Activated CD8-positive, alpha-beta memory T cell treated with anti-CD3 and anti-CD28 coated beads, Interleukin-2, amount 10 ng/mL, durations not matched to agents 7 days and 5 days (primary cell): ENCODE measurements at regions not wholly inside any gene's neighbourhood (a gene's known extent, or its start where the extent isn't known, plus 50 kb on each side); places are given as distances from the start of the nearest gene placed in this dataset.

Experiments
- ATAC-seq: fragments of 150-1000 bp; cut with Tn5 transposase; one replicate; pipeline ENCODE4 v1.10.0; 2021; ENCODE audit warnings: moderate library complexity
- CTCF ChIA-PET: fragments of 350-600 bp; sonication (Branson Sonifier 250); formaldehyde crosslinking; loops from one replicate; lab custom pipeline; 2021; ENCODE audit warnings: antibody characterized with exemption; lab: Charles Lee
- DNase-seq: peaks from one replicate; pipeline ENCODE4 v3.0.0-alpha.2; 2020
- H3K27ac Mint-ChIP-seq: one replicate; pipeline ENCODE4 v1.8.0; 2021; ENCODE audit warnings: mild to moderate bottlenecking, mixed read lengths
- H3K27me3 Mint-ChIP-seq: one replicate; pipeline ENCODE4 v1.8.0; 2021; ENCODE audit warnings: mixed read lengths
- H3K36me3 Mint-ChIP-seq: one replicate; pipeline ENCODE4 v1.8.0; 2021; ENCODE audit warnings: mild to moderate bottlenecking, mixed read lengths
- H3K4me1 Mint-ChIP-seq: one replicate; pipeline ENCODE4 v1.8.0; 2021; ENCODE audit warnings: mixed read lengths
- H3K4me3 Mint-ChIP-seq: one replicate; pipeline ENCODE4 v1.8.0; 2021; ENCODE audit warnings: mild to moderate bottlenecking, moderate library complexity, mixed read lengths
- H3K9me3 Mint-ChIP-seq: one replicate; pipeline ENCODE4 v1.8.0; 2022; ENCODE audit warnings: low read depth, mixed read lengths

DNA sequence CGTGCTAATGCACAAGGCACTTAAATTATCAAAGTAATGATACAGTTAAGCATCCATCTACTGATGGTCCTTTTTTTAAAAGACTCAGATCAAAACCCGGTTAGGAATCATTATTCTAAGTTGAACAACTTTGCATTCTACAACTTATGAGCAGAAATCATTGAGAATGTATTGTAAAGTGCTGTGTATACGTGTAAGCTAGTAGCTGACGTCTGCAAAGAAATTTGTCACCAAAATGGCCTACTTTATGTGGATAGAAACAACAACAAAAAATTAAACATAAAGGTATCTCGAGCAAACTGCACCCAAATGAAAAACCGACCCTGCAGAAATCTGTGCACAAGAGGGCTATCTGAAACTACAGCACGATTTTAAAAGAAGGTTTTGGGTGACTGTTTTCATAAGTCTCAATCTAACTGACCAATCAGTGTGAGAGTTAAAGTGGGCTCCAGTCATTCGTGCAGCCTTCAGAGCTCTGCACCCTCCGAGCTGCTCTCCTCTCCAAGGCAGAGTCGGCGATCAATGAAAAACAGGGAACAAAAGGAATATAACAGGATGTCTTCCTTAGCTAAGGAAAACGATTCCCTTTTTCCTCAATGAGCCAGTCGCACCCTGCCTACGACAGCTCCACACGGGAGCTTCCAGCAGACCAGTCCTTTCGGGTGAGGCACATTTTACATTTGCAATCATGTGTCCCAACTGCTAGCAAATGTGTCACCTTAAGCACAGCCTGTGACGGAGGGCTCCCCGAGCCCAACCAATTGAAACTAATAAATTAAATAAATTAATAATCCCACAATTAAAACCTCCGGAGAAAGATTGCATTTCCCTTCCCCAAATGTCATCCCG lies 200.7 kb upstream of the FOXN3 start:
- Mint-ChIP-seq H3K36me3 (peaks cover 7% of the 10 kb centered on the region), H3K27me3 (no peaks in the 10 kb centered on the region), H3K27ac (peak overlapping the region; percentile 93), H3K4me1 (peaks cover 72% of the 10 kb centered on the region), H3K9me3 (no peaks in the 10 kb centered on the region), H3K4me3 (peak overlapping the region; percentile 85)
- DNase-seq (peak; percentile 68), ATAC-seq (peak; percentile 32)
- CTCF ChIA-PET = interaction anchor here (0.8 to 3.0 kb wide), 5 partner anchors 12 to 182 kb away, joined by 3 to 15 read pairs (median 4); no protein-coding TSS in a partner anchor

DNA sequence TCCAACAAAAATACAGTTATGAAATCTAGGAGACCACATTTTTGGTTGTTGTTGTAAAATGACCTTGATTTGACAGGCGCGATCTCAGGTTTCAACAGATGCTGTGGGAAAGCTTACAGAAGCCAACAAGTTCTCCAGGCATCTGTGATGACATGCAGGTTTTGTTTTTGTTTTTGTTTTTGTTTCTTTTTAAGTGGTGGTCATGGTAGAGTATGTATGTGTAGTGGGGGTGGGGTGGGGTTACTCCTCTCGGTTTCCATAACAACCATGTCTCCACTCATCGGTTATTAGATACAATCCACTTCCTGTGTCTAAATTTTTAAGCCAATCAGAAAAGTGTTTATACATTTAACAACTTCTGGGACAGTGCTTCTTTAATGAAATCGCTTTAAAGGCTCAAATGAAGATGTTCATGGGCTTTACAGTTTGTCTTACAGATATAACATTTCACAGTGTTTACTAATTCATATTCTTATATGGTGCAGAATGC lies 199.9 kb upstream of the FOXN3 start:
- ATAC-seq = peak; percentile 56
- Mint-ChIP-seq H3K36me3 (peaks cover 8% of the 10 kb centered on the region), H3K4me1 (peaks cover 69% of the 10 kb centered on the region), H3K9me3 (no peaks in the 10 kb centered on the region), H3K4me3 (peak overlapping the region; percentile 85), H3K27ac (peak overlapping the region; percentile 93), H3K27me3 (no peaks in the 10 kb centered on the region)
- DNase-seq = peak; percentile 83
- CTCF ChIA-PET = interaction anchor here (1.2 to 1.5 kb wide), 3 partner anchors 11 to 182 kb away, joined by 4 read pairs; no protein-coding TSS in a partner anchor

DNA sequence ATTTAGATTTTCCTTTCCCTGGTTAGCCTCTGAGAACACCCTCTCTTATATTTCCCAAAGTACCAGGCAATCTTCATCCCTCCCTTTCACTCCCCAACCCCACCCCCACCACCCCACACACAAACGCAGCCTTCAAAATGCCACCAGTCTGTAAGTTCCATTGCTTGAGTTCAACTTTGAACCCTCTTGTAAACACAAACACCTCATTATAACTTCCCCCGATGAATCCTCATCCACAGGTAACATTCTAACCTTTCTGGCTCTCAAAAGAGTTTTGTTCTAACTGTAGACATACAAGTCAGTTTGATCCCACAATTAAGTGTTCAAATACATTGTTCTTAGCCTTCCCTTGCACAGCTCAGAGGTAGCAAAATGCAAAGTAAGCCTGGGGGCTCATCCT lies 199.4 kb upstream of the FOXN3 start:
- DNase-seq = no peak
- H3K9me3 Mint-ChIP-seq = no peaks in the 10 kb centered on the region
- peaks cover 64% of the 10 kb centered on the region for H3K4me1 Mint-ChIP-seq
- H3K27me3 Mint-ChIP-seq = no peaks in the 10 kb centered on the region
- ATAC-seq = no peak
- peak overlapping the region; percentile 85 for H3K4me3 Mint-ChIP-seq
- CTCF ChIA-PET = interaction anchor here (1.3 to 1.5 kb wide), 2 partner anchors 10 to 41 kb away, joined by 4 read pairs; no protein-coding TSS in a partner anchor
- H3K36me3 Mint-ChIP-seq = peaks cover 11% of the 10 kb centered on the region
- peak overlapping the region; percentile 93 for H3K27ac Mint-ChIP-seq

DNA sequence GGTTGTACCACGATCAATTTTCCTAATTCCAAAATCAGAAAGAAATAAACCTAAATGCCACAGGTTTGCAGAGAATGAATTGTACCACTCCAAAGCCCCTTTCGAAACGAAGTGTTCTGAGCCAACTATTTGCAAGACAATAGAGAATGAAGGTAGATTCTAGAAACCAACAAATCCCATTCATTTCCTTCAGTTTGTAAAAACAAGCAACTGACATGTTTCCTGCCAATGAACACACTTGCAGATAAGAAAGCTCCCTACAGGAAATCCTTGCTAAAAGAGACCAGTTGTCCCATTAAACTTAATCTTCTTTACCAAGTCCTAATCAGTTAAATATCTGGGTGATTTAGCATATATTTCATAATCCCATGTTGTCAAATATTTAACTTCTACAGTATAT lies 198.4 kb upstream of the FOXN3 start:
- peaks cover 19% of the 10 kb centered on the region for H3K36me3 Mint-ChIP-seq
- H3K9me3 Mint-ChIP-seq = no peaks in the 10 kb centered on the region
- H3K4me1 Mint-ChIP-seq = peaks cover 56% of the 10 kb centered on the region
- no peaks in the 10 kb centered on the region for H3K27me3 Mint-ChIP-seq
- peak overlapping the region; percentile 23 for H3K27ac Mint-ChIP-seq
- no peak overlapping the region for H3K4me3 Mint-ChIP-seq
- ATAC-seq (no peak), DNase-seq (no peak)
- CTCF ChIA-PET = interaction anchor here (0.9 kb wide), 1 partner anchor 105 kb away, joined by 5 read pairs; no protein-coding TSS in a partner anchor

DNA sequence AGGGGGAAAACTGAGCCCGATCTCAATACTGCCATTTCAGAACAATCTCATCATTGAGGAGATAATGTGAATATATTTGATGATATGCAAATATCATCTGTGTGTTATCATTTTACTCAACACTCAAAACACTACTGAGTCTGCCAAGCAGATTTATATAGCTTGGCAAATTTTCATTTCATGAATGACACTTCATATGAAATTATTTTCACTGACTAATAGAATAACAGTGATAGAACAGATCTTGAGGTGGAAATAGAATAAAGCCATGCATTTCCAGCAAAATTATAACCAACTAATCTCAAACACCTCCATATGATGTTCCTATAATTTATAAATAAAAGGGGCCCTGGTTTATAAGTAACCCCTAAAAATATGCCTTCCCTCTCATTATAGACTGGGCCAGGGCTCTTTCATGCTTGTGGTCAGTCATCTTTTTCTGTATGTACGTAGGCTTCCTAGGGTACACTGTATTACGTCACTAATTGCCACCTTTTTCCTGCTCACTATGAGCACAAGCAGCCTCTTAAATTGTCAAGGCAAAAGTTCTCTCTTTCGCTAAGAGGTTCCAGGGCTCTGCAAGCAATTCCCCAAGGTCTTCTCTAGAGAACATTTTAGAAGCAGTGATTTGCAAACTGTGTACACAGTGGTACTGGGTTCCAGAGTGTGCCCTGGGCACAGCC lies 197.1 kb upstream of the FOXN3 start:
- CTCF ChIA-PET = interaction anchor here (1.0 kb wide), 2 partner anchors 28 to 104 kb away, joined by 3 read pairs; no protein-coding TSS in a partner anchor
- H3K27ac Mint-ChIP-seq = peak overlapping the region; percentile 79
- no peaks in the 10 kb centered on the region for H3K9me3 Mint-ChIP-seq
- H3K4me3 Mint-ChIP-seq = peak overlapping the region; percentile 63
- H3K27me3 Mint-ChIP-seq = no peaks in the 10 kb centered on the region
- ATAC-seq (no peak), DNase-seq (no peak)
- H3K4me1 Mint-ChIP-seq = peaks cover 48% of the 10 kb centered on the region
- peaks cover 22% of the 10 kb centered on the region for H3K36me3 Mint-ChIP-seq

DNA sequence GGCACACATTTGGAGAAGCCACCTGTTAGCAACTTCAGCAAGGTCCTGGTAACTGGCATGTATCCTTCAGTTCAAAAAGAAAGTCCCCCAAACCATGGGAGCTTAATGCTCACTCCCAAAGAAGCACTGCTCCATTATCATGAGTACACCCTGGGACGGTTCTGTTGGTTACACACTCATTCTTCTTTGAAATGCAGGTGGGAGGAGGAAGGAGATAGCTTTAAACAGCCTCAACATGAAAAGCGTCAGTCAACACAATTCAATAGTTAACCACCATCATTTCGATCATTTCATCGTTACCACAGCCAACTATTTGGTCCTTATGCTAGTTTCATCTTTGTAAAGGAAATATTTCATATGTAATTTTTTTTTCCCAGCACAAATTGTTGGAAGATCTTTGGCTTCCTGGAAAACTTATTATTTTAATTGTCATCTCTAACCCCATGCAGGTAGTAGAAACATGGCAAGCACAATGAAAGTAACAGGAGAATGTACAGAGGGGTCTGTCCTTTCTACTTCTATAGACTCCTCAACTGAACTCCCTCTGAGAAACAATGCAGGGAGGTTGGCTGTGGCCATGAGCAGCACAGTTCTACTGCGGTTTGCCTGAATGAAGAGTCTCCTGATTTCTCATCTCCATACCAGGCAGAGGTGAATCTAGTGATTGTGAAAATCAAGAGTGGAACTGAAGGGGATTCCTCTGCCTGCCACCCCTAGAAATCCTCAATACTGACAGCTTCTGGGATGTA lies 196.4 kb upstream of the FOXN3 start:
- Mint-ChIP-seq H3K27ac (peak overlapping the region; percentile 79), H3K36me3 (peaks cover 29% of the 10 kb centered on the region), H3K9me3 (peaks cover 3% of the 10 kb centered on the region), H3K4me1 (peaks cover 48% of the 10 kb centered on the region), H3K4me3 (peak overlapping the region; percentile 63), H3K27me3 (no peaks in the 10 kb centered on the region)
- CTCF ChIA-PET = interaction anchor here (0.8 to 1.0 kb wide), 2 partner anchors 103 to 1518 kb away, joined by 3 read pairs; no protein-coding TSS in a partner anchor
- ATAC-seq = peak; percentile 6
- DNase-seq = no peak

DNA sequence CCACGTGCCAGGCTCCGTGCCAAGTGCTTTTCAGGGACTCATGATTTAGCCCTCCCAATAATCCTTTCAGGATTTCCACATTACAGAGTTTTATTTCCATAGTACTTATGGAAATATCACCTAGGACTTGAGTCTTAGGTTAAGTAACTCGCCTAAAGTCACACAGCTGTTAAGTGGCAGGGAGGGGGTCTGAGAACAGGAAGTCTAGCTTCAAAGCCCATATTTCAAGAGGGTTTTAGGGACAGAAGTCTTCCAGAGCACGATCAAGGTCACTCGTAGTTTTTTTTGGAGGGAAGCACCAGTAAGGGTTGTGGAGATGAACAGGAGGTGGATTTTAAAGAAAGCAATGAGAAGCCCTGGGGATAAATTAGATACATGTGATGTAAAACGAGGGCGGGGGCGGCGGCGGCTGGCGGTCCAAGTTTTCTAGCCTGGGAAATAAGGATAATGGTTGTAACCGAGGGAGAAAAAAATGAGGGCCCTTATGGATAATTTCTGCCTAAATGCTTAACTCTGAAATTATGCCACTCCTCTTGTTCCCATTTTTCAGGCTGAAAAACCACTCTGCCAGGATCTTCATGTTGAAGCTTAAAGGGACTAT lies 192.6 kb upstream of the FOXN3 start:
- CTCF ChIA-PET = interaction anchor here (1.2 kb wide), 1 partner anchor 10 kb away, joined by 4 read pairs; no protein-coding TSS in a partner anchor
- Mint-ChIP-seq H3K9me3 (peaks cover 9% of the 10 kb centered on the region), H3K27ac (no peak overlapping the region), H3K4me1 (peaks cover 23% of the 10 kb centered on the region), H3K27me3 (no peaks in the 10 kb centered on the region), H3K4me3 (no peak overlapping the region), H3K36me3 (peaks cover 49% of the 10 kb centered on the region)
- DNase-seq (no peak), ATAC-seq (no peak)

DNA sequence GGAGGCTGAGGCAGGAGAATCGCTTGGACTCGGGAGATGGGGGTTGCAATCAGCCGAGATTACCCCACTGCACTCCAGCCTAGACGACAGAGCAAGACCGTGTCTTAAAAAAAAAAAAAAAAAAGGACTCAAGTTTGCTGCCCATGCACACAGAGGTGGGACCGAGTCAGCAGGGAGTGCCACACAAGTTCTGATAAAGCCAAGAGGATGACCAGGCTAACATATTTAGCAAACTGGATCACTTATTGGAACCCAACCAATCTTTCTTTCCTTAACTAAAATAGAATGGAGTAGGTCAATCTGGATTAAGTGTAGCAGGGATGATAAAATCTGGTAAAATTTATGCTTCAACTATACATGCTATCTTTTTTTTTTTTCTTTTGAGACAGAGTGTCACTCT lies 190.4 kb upstream of the FOXN3 start:
- DNase-seq (no peak), ATAC-seq (no peak)
- H3K27ac Mint-ChIP-seq = no peak overlapping the region
- peaks cover 11% of the 10 kb centered on the region for H3K9me3 Mint-ChIP-seq
- H3K36me3 Mint-ChIP-seq = peaks cover 64% of the 10 kb centered on the region
- peaks cover 18% of the 10 kb centered on the region for H3K4me1 Mint-ChIP-seq
- no peak overlapping the region for H3K4me3 Mint-ChIP-seq
- H3K27me3 Mint-ChIP-seq = no peaks in the 10 kb centered on the region
- CTCF ChIA-PET = no interaction called here

DNA sequence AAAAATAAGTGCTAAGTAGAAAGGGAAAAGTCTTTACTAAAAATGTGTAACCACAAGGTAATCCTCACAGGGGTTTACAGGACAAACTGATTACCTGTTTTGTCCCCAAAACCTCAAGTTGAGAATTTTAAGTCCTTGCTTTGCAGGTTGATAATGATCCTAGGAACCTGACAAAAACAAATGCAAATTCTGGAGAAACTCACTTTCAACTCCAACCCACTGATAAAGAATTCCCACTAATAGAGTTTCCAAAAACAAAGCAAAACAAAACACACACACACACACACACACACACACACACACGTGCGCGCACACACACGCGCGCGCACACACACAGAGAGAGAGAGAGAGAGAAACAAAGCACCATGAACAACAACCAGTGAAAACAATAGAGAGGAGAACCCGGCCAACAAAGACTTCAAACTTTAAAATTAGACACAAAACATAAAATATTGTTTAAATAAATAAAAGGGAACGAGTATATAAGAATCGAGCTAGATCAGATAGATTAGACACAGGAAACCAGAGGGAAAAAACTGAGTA lies 187.0 kb upstream of the FOXN3 start:
- CTCF ChIA-PET = no interaction called here
- peaks cover 20% of the 10 kb centered on the region for H3K9me3 Mint-ChIP-seq
- ATAC-seq (no peak), DNase-seq (no peak)
- H3K27ac Mint-ChIP-seq = no peak overlapping the region
- peaks cover 76% of the 10 kb centered on the region for H3K36me3 Mint-ChIP-seq
- no peak overlapping the region for H3K4me3 Mint-ChIP-seq
- no peaks in the 10 kb centered on the region for H3K27me3 Mint-ChIP-seq
- peaks cover 23% of the 10 kb centered on the region for H3K4me1 Mint-ChIP-seq

DNA sequence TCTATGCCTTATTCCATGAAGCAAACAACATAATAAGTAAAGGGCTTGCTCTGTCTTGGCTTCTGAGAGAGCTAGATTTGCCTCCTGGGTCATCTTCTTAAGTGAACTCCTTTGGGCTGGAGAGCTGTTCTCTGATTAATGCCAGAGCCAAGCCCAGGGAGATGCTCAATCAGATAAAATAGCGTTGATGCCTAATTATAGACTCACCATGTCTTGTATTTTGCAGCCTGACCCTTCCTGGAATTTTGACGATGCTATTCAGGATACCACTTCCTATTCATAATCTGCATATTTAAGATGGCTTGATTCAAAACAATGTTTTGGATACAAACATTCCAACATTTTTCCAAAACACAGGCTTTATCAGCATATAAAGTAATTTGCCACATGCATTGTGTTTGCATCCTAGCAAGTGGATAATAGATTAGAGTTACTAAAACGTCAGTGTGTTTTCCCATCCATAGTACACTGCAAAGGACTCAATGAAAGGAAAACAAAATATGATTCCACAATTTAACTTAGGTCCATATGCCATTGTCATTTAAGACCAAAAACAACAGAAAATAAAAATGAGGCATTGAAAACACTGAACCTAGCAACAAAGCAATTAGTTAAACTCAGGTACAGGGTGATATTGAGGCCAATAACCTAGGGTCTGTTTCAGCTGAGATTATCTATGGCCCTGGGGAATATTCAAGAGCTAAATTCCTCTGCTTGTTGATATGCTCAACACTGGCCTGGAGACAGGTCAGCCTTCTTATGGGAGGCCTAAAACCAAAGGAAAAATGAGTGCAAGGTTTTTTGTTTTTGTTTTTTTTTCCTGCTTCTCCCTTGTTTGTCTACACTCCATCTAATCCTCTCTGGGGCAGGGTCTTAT lies 184.2 kb upstream of the FOXN3 start:
- DNase-seq = no peak
- peaks cover 30% of the 10 kb centered on the region for H3K9me3 Mint-ChIP-seq
- CTCF ChIA-PET = no interaction called here
- H3K27me3 Mint-ChIP-seq = no peaks in the 10 kb centered on the region
- no peak overlapping the region for H3K4me3 Mint-ChIP-seq
- peaks cover 78% of the 10 kb centered on the region for H3K36me3 Mint-ChIP-seq
- H3K4me1 Mint-ChIP-seq = peaks cover 23% of the 10 kb centered on the region
- H3K27ac Mint-ChIP-seq = no peak overlapping the region
- no peak for ATAC-seq

DNA sequence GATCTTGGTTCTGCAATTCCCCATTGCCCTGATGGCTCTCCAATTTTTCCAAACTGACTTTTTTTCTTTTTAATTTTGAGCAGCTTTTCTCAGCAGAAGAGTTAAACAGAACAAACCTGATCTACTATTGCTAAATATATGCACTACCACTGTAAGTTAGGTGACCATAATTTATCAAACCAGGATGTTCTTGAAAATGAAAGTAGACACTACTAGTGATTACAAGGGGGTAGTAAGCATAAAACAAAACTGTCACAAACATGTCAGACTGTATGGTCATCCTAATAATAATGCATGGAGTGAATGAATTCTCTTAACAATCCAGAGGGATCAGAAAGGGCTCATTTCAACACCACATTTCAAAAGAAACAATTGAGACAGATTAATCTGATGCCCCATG lies 183.0 kb upstream of the FOXN3 start:
- CTCF ChIA-PET = interaction anchor here (1.4 kb wide), 1 partner anchor 10 kb away, joined by 4 read pairs; no protein-coding TSS in a partner anchor
- Mint-ChIP-seq H3K9me3 (peaks cover 27% of the 10 kb centered on the region), H3K27me3 (no peaks in the 10 kb centered on the region), H3K4me3 (no peak overlapping the region), H3K36me3 (peaks cover 75% of the 10 kb centered on the region), H3K27ac (peak overlapping the region; percentile 14), H3K4me1 (peaks cover 23% of the 10 kb centered on the region)
- ATAC-seq (no peak), DNase-seq (no peak)
